Dedifferentiated amniotic fluid mesenchymal stem cell (primary cell): ENCODE measurements at regions not wholly inside any gene's neighbourhood (a gene's known extent, or its start where the extent isn't known, plus 50 kb on each side); places are given as distances from the start of the nearest gene placed in this dataset.
"Not testable (repeated sequence)": the region's sequence is repeated elsewhere in the genome, so short reads cannot be mapped to it uniquely, and the experiment has no call there.

Experiments
- DNase-seq: peaks from one replicate; pipeline ENCODE4 v3.0.0-alpha.2; 2016; ENCODE audit errors: extremely low spot score

GRCh38 chr9:108041551-108041950, 552.0 kb upstream of the KLF4 start:
- DNase-seq = no peak

DNA sequence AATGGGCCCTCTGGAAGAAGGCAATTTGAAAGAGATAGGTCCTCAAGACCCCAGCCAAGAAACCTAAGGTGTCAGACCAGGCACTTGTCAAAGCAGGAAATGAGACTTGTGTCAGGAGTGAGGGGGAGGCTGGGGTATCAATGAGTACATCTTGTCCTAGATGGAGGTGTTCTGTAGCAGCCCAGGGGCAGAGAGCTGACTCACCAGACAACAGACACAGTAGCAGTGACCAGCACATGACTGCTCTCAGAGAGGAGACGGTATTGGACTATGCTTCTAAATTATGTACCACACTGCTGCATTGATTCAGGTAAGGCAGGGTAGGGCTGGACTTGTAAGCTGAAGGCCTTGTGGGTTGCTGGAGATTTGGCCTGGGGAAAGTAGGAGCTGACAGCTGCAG, 551.2 kb upstream of the KLF4 start:
- DNase-seq = no peak

DNA sequence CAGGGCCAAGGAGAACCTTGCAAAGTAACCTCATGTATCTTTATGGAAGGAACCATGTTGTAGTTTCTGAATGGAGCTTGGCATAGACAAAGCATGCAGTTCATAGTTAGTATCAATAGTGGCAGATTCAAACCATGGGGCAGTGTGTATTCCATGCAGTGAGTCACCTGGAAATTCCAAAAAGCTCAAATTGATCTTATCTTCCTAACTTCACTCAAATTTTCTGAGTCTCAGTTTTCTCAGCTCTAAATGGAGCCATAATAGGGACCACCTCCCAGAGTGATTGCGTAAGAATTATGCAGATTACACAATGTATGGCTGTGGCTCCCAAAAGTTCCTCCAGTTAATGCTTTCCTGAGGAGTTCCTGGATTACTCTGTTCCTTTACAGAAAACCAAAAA, 549.9 kb upstream of the KLF4 start:
- DNase-seq = no peak

DNA sequence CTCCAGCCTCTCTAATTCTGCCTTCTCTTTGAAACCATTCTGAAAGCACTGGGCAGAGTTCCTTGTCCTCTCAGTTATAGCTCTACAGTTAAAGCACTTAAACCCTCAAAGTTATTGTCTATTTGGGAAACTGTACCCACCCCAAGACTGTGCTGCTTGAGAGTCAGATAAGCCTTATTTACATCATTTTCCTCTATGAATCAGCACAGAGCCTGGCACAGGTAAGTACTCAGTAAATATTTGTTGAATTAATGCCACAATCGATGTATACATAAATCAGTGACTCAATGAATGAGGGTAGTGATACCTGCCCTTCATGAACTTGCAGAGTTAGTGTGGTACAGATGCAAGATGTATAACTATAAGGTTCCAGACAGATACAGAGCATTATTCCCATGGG, 549.4 kb upstream of the KLF4 start:
- DNase-seq = no peak

DNA sequence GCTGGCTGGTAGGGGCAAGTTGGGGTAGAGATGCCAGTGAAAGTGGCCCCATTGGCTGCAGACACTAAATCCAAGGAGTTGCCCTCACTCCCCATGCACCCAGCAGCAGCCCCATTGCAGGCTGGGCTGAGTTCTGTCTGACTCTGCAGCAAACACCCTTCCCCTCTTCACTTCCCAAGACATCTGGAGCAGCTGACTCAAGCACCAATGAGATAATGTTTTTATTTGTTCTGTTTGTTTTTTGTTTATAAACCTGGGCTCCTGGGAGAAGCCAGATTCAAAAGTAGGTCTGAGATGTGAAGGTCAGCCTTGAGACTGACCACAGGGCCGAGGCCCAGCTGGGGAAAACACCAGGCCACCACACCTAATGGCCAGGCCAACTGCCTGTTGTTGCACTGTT, 545.9 kb upstream of the KLF4 start:
- no peak for DNase-seq

- no peak for DNase-seq
Observed at GRCh38 chr9:108033976-108034964, 544.7 kb upstream of the KLF4 start.

- not testable (repeated sequence) for DNase-seq
Observed at GRCh38 chr9:108032079-108032478, 542.5 kb upstream of the KLF4 start.

GRCh38 chr9:108031221-108031620, 541.7 kb upstream of the KLF4 start:
- not testable (repeated sequence) for DNase-seq

- not testable (repeated sequence) for DNase-seq
Observed at GRCh38 chr9:108026718-108027117, 537.1 kb upstream of the KLF4 start.

GRCh38 chr9:108024604-108025003, 535.0 kb upstream of the KLF4 start:
- no peak for DNase-seq

DNA sequence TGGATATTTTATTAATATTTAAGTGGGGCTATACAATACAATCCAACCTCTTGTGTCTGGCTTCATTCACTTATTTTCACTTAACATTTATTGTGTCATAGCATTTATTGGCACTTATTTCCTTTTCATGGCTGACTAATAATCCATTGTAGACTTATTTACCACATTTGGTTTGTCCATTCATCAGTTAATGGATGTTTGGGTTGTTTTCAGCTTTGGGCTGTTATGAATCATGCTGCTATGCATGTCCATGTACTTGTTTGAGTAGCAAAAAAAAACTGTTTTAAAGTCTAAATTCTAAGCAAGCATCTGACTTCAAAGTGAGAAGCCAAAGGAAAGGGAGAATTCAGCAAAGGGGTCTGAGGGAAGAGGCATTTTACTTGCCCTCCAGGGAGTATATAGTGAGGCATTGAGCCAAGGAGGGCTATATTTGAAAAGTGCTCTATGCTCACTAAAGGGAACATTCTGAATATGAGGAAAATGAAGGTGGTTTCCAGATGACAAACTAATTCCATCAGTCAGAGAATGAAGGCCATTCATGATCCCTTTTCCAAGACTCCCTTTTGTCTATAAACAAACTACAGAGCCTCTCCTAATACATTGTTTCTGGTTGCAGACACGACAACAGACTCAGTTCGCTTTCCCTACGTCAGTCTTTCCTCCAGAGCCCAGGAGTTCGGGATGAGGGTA, 532.8 kb upstream of the KLF4 start:
- DNase-seq = no peak

DNA sequence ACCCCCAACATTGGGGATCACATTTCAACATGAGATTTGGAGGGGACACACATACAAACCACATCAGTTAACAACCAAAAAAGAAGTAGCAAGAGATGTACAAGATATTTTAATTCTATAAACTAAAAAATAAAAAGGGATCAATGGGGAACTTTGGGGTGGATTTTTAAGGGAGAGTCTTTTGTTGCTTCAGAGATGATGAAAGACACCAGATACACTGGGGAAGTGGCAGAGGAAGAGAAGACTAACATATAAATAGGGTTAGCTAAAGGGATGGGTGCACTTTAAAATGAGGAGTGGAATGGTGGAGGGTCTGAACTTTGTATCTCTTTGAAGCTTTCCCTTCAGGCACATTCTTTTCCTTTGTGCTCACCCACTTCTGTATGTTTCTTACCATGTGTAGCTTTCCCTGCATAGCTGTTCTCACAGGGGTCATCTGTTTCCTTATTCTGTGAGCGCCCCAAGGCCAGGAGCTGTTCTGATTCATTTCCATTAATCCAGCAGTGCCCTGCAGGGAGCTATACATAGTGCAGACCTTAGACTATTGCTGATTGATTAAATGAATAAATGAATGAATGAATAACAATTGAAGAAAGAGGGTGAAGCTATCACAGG, 531.6 kb upstream of the KLF4 start:
- no peak for DNase-seq

DNA sequence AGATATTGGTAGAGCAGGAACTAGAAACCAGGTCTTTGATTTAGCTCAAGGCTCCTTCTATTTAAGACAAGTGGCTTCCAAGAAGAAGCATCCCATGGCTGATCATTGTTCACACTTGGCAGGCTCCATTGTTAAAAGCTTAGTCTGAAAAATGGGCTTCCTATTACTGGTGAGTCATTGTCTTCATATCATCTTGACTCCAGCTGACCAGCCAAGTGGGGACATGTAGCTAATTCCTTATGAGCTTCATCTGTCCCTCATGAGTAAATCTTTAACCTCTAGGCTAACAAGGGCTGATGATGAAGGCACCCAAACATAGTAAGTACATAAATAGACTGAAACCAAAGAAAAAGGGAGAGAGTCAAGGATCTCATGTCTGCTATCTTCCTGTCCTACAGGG, 530.3 kb upstream of the KLF4 start:
- DNase-seq = no peak

DNA sequence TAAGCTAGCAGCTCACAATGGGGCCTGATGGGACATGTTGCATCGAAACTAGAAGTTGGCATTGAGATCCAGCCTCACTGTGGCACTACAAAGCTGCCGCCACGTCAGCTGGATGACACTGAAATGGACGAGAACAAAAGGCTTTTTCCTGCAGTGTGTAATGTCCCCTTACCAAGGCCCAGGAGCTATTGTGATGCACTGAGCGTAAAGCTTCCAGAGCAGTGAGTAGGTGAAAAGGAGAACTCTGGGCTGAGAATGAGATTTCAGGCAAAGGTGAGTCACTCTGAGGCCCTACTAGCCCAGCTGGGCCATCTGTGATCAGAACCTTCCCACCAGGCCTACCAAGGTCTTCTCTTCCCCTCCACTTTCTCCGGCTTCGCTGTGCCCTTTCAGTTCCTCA, 528.1 kb upstream of the KLF4 start:
- DNase-seq = no peak

GRCh38 chr9:108016446-108016845, 526.9 kb upstream of the KLF4 start:
- DNase-seq = no peak

GRCh38 chr9:108015690-108016089, 526.1 kb upstream of the KLF4 start:
- DNase-seq = no peak

DNA sequence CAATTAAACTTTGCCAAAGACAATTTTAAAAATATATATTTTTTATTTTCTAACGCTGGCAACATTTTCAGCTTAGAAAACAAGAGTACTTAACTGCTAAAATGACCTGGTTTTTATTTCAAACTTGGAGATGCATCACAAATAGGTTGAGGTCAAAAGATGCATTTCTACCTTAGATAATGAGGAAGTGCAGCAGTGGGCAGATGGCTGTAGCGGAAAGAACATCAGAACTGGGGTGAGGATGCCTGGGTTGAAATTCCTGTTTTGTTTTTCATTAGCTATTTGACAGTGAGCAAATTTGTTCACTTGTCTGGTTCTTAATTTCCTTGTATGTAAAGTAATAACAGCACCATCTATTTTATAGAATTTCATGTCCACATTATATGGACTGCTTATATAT, 524.8 kb upstream of the KLF4 start:
- no peak for DNase-seq

DNA sequence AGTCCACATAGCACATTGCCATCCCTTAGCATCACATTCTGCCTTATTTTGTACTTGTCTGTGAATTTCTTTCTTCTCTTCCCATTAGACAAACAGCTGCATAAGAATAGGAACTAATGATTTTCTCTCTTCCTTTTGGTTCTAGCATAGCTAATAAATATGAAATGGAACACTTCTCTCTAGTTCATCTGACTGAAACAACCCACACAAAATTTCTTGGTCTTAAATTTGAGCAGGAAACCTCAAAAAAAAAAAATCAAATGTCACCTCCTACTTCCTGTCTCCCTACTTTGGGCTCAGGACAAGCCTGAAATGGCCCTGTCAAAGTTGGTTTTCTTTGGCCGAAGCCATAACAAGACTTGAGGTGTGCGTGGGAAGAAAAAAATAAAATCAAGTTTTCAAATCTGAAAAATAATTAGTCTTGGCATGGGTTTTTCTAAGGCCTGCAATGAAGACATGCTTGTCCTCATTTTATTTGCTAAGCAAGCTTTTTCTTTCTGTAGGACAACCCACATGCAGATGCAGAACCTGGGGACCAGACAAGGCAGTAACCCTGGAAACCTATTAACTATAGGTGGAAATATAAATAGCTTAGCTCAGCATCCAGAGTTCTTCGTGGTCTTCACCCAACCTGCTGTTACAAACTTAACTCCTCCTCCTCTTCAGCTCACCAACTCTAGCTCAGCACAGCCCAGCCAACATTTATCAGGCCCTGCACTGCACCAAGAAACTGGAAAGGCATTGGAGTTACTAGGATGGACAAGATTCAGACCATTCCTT, 523.5 kb upstream of the KLF4 start:
- no peak for DNase-seq

DNA sequence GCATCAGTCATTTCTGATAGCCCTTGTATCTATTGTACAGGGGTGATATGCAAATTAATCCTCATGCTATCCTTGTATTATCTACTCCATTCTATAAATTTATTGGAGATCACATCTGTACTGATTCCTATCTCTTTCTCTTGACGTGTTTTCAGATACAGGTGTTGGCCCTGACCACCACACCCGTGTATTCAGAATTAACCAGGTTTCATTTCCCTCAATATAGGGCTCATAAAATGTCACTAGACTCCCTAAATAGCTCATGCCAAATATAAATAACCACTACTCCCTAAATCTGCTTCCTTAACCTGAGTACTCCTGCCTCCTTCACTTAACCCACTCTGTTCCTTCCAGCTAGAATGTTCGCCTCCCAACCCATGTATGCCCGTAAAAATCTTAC, 522.8 kb upstream of the KLF4 start:
- no peak for DNase-seq

- DNase-seq = no peak
Observed at GRCh38 chr9:108003526-108003925, 514.0 kb upstream of the KLF4 start.

GRCh38 chr9:108002371-108002956, 512.9 kb upstream of the KLF4 start:
- DNase-seq = no peak
